GM23338 (cell line): ENCODE measurements at regions not wholly inside any gene's neighbourhood (a gene's known extent, or its start where the extent isn't known, plus 50 kb on each side); places are given as distances from the start of the nearest gene placed in this dataset.

Source experiments
- ATAC-seq: fragments of 200-7000 bp; cut with Tn5 transposase; 3 replicates; pipeline ENCODE4 v1.9.1; 2020
- DNase-seq: peaks from one replicate; pipeline ENCODE4 v3.0.0-alpha.2; 2015; ENCODE audit warnings: low spot score
- H2AFZ ChIP-seq: fragments of 200-600 bp; sonication (generic); 2 replicates; pipeline ENCODE4 v1.8.0; 2016; ENCODE audit warnings: antibody characterized with exemption, mild to moderate bottlenecking, moderate library complexity
- H3F3A ChIP-seq: fragments of 200-600 bp; sonication (generic); replicated peaks from 2 replicates; pipeline ENCODE4 v1.8.0; 2017; ENCODE audit warnings: antibody characterized with exemption, mixed run types, low read depth
- H3K27ac ChIP-seq: fragments of 200-600 bp; sonication (generic); 2 replicates; pipeline ENCODE4 v1.6.1; 2016; ENCODE audit warnings: low read depth
- H3K27me3 ChIP-seq: fragments of 200-600 bp; sonication (generic); 2 replicates; pipeline ENCODE4 v1.8.0; 2016; ENCODE audit warnings: mild to moderate bottlenecking, mixed run types, moderate library complexity; ENCODE audit not compliant: insufficient read depth
- H3K36me3 ChIP-seq: fragments of 200-600 bp; sonication (generic); 2 replicates; pipeline ENCODE4 v1.8.0; 2016; ENCODE audit warnings: mild to moderate bottlenecking; ENCODE audit not compliant: insufficient read depth
- H3K4me1 ChIP-seq: fragments of 200-600 bp; sonication (generic); 2 replicates; pipeline ENCODE4 v1.8.0; 2016; ENCODE audit warnings: mild to moderate bottlenecking, moderate library complexity; ENCODE audit not compliant: insufficient read depth
- H3K4me2 ChIP-seq: fragments of 200-600 bp; sonication (generic); 2 replicates; pipeline ENCODE4 v1.7.1; 2017; ENCODE audit warnings: mixed run types
- H3K4me3 ChIP-seq: fragments of 200-600 bp; sonication (generic); 2 replicates; pipeline ENCODE4 v1.6.1; 2016; ENCODE audit warnings: mixed run types
- H3K79me2 ChIP-seq: fragments of 200-600 bp; sonication (generic); replicated peaks from 2 replicates; pipeline ENCODE4 v1.8.0; 2017; ENCODE audit warnings: mild to moderate bottlenecking; ENCODE audit not compliant: insufficient read depth
- H3K9me2 ChIP-seq: fragments of 200-600 bp; sonication (generic); 2 replicates; pipeline ENCODE4 v1.8.0; 2017; ENCODE audit not compliant: insufficient read depth
- H4K20me1 ChIP-seq: fragments of 200-600 bp; sonication (generic); replicated peaks from 2 replicates; pipeline ENCODE4 v1.8.0; 2017; ENCODE audit warnings: mild to moderate bottlenecking; ENCODE audit not compliant: insufficient read depth
- H3K27ac Mint-ChIP-seq: 2 replicates; pipeline ENCODE4 v1.8.0; 2020; ENCODE audit warnings: inconsistent platforms, mild to moderate bottlenecking, moderate library complexity, mixed read lengths
- H3K27me3 Mint-ChIP-seq: 3 replicates; pipeline ENCODE4 v1.8.0; 2022; ENCODE audit warnings: low read depth, mild to moderate bottlenecking, moderate library complexity, mixed read lengths, inconsistent platforms; ENCODE audit not compliant: insufficient read depth, poor library complexity
- H3K36me3 Mint-ChIP-seq: 3 replicates; pipeline ENCODE4 v1.8.0; 2021; ENCODE audit warnings: low read depth, mild to moderate bottlenecking, inconsistent platforms, moderate library complexity, mixed read lengths
- H3K4me1 Mint-ChIP-seq: 3 replicates; pipeline ENCODE4 v1.8.0; 2020; ENCODE audit warnings: mild to moderate bottlenecking, inconsistent platforms, mixed read lengths
- H3K4me3 Mint-ChIP-seq: 3 replicates; pipeline ENCODE4 v1.8.0; 2021; ENCODE audit warnings: moderate library complexity, mild to moderate bottlenecking, inconsistent platforms, mixed read lengths
- H3K9me3 Mint-ChIP-seq: 3 replicates; pipeline ENCODE4 v1.8.0; 2020; ENCODE audit warnings: moderate library complexity, mild to moderate bottlenecking, inconsistent platforms, mixed read lengths
- CREB1 ChIP-seq: fragments of 250-450 bp; sonication (Bioruptor Pico); IDR thresholded peaks from 2 replicates; pipeline ENCODE4 v1.5.0; 2020; ENCODE audit warnings: low read depth, mild to moderate bottlenecking, moderate library complexity
- CTCF ChIP-seq, 2 experiments: fragments of 200-600 bp in 1 of 2; sonication (generic) in 1 of 2; conservative IDR thresholded peaks; 2 replicates each; pipeline versions ENCODE4 v1.5.1 to v1.6.1; 2016 to 2017; ENCODE audit warnings: antibody characterized with exemption in 2 of 2, low read depth in 2 of 2, mild to moderate bottlenecking in 2 of 2, moderate library complexity in 1 of 2
- ETS1 ChIP-seq: IDR thresholded peaks from 2 replicates; pipeline ENCODE4 v1.6.1; 2016; ENCODE audit warnings: antibody characterized with exemption
- EZH2 ChIP-seq: fragments of 200-600 bp; sonication (generic); IDR thresholded peaks from one replicate; pipeline ENCODE4 v1.8.0; 2017; ENCODE audit warnings: antibody characterized with exemption, mild to moderate bottlenecking, low read depth; ENCODE audit not compliant: unreplicated experiment
- EZH2phosphoT487 ChIP-seq: fragments of 200-600 bp; sonication (generic); IDR thresholded peaks from one replicate; pipeline ENCODE4 v1.8.1; 2018; ENCODE audit warnings: antibody characterized with exemption; ENCODE audit not compliant: unreplicated experiment
- JUNB ChIP-seq: IDR thresholded peaks from one replicate; pipeline ENCODE4 v1.6.1; 2016; ENCODE audit warnings: antibody characterized with exemption; ENCODE audit not compliant: unreplicated experiment
- NANOG ChIP-seq: IDR thresholded peaks from 2 replicates; pipeline ENCODE4 v1.6.1; 2016; ENCODE audit warnings: antibody characterized with exemption, borderline replicate concordance
- POLR2AphosphoS5 ChIP-seq: IDR thresholded peaks from 2 replicates; pipeline ENCODE4 v1.6.1; 2016; ENCODE audit warnings: antibody characterized with exemption, low read depth
- REST ChIP-seq: IDR thresholded peaks from one replicate; pipeline ENCODE4 v1.6.1; 2018; ENCODE audit warnings: antibody characterized with exemption; ENCODE audit not compliant: unreplicated experiment
- STAT1 ChIP-seq: IDR thresholded peaks from one replicate; pipeline ENCODE4 v1.6.1; 2016; ENCODE audit warnings: antibody characterized with exemption; ENCODE audit not compliant: unreplicated experiment
- ZNF114 ChIP-seq: fragments of 250-450 bp; sonication (Bioruptor Pico); IDR thresholded peaks from 2 replicates; pipeline ENCODE4 v1.5.0; 2020; ENCODE audit warnings: mild to moderate bottlenecking, moderate library complexity
- ZNF331 ChIP-seq: fragments of 250-450 bp; sonication (Bioruptor Pico); IDR thresholded peaks from 2 replicates; pipeline ENCODE4 v1.5.0; 2020; ENCODE audit warnings: low read depth, mild to moderate bottlenecking, moderate library complexity
- ZNF462 ChIP-seq: fragments of 250-450 bp; sonication (Bioruptor Pico); IDR thresholded peaks from 2 replicates; pipeline ENCODE4 v1.5.0; 2020; ENCODE audit warnings: mild to moderate bottlenecking, moderate library complexity

GRCh38 chr4:126207910-126208309, 893.2 kb downstream of the FAT4 start:
- H3K27ac Mint-ChIP-seq = no peak overlapping the region
- peaks cover 11% of the 10 kb centered on the region for H3K9me3 Mint-ChIP-seq
- Histone ChIP-seq H4K20me1 (no peaks in the 10 kb centered on the region), H3K27me3 (no peaks in the 10 kb centered on the region), H3K4me1 (no peaks in the 10 kb centered on the region), H2AFZ (no peak overlapping the region), H3F3A (no peaks in the 10 kb centered on the region), H3K9me2 (peaks cover 3% of the 10 kb centered on the region; the same call in 1 of the 2 replicates), H3K79me2 (no peaks in the 10 kb centered on the region), H3K27ac (no peak overlapping the region), H3K4me2 (no peak overlapping the region), H3K4me3 (no peak overlapping the region), H3K36me3 (no peaks in the 10 kb centered on the region)
- no peak for DNase-seq
- peaks cover 7% of the 10 kb centered on the region; the same call in 1 of the 3 replicates for H3K36me3 Mint-ChIP-seq
- no peaks in the 10 kb centered on the region for H3K4me1 Mint-ChIP-seq
- no peak overlapping the region for H3K4me3 Mint-ChIP-seq
- H3K27me3 Mint-ChIP-seq = no peaks in the 10 kb centered on the region
- no peak for TF ChIP-seq EZH2
- no peak for TF ChIP-seq NANOG
- no peak for TF ChIP-seq EZH2phosphoT487
- no peak for TF ChIP-seq REST
- no peak for TF ChIP-seq ZNF331 (CRISPR knock-in tag)
- no peak for TF ChIP-seq ZNF462 (CRISPR knock-in tag)
- TF ChIP-seq CREB1 = no peak
- no peak for TF ChIP-seq JUNB
- no peak for TF ChIP-seq POLR2AphosphoS5
- no peak for TF ChIP-seq CTCF (conservative IDR thresholded peaks at IDR 0.05; ENCODE audit: low read depth in 2 of 2)
- no peak for TF ChIP-seq STAT1
- TF ChIP-seq ZNF114 = no peak
- no peak for TF ChIP-seq ETS1
- ATAC-seq = no peak
